ENCODE measurements at regions not wholly inside any gene's neighbourhood (a gene's known extent, or its start where the extent isn't known, plus 50 kb on each side); places are given as distances from the start of the nearest gene placed in this dataset.
"Not testable (repeated sequence)": the region's sequence is repeated elsewhere in the genome, so short reads cannot be mapped to it uniquely, and the experiment has no call there.

- DNase-seq, result no peak
Measured at GRCh38 chr7:20521243-20521642, 94.2 kb upstream of the ABCB5 start.

DNA sequence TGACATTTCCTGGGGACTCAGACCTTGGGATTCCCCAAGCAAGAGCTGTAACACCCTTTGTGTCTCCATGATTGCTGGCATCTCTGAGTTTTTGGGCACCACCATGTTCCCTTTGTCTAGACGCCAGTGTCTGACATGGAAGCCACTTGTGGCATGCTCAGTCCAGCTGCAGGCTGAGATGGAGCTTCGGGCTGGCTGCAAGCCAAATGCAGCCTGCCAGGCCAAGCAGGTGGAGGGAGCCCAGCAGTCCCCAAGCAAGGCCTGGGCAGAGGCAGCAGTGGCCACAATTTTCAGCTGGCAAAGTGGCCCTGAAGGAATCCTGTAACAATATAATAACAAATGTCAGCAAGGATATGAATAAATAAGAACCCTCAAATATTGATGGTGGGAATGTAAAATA, 86.2 kb upstream of the ABCB5 start:
- no peak for DNase-seq

DNA sequence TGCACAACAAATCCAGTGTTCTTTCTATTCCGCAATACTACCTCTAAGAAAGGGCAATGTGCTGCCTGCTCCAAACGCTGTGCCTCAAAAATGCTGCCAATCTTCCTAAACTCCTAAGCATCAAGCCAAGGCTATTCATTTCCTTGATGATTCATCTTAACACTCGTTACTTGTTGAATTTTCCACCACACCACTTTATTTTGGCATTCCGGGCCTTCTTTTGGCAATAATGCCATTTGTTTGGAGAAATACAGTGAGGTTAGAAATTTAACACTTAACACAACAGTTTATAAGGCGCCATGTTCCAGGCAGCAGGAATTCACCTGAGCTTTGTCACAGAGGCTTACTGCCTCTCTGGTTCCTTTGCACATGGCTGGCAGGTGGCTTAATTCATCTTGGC, 82.6 kb upstream of the ABCB5 start:
- no peak for DNase-seq

- no peak for DNase-seq
Measured at GRCh38 chr7:20534543-20534942, 80.9 kb upstream of the ABCB5 start.

DNA sequence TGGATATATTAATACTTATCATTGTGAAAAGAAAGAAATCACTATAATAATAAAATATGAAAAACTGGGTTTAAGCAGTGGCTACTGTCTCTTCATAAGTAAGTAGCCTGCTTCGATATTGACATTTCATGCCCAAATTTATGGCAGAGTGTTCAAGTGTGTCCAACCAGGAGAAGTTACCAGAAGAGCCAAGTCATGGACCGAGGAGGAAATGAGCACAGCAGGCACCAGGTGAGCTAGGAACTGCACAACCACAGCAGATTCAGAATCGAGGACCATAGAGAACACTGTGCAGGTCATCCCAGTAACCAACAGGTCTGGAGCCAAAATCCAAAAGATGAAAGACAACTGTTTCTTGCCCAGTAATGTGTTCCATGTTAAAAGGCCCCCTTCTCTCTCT, 79.9 kb upstream of the ABCB5 start:
- DNase-seq, result no peak

DNA sequence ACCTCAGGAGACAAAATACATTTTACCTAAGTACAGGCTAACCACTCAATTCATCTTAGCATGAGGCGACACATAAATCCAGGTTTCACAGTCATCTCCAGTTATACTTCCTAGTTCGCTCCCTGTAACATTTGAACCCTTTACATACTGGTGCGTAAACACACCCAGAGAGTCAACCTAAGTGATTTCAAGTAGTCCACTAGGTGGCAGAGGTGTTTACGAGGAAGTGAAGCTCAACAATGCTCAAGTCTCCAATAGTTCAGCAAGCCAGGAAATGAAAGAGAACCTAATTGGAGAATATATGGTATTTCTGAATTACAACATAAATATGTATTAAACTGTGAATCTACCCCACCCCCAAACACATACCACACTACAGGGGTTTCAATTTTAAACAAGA, 76.3 kb upstream of the ABCB5 start:
- peak in 1 of 2 experiments; percentile 11 for DNase-seq

- peak in 1 of 2 experiments; percentile 1 for DNase-seq
Measured at GRCh38 chr7:20541608-20542349, 73.7 kb upstream of the ABCB5 start.

DNA sequence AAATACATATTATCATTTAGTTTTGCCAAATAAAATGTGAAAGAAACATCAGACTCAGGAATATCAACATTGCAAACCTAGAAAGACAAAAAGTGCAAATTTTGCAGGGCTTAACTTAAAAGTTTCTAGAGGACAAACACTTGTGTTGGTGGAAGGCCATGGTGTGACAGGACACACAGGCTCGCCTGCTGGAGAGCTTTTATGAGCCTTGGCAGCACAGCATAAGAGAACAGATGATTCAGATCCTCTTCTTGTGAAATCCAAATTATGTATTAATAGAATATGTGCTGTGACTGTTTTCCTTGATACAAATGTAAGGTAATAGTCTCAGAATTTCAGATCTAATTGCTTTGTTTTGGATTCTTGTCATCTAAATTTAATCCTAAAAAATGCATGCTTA, 72.9 kb upstream of the ABCB5 start:
- DNase-seq, result no peak

DNA sequence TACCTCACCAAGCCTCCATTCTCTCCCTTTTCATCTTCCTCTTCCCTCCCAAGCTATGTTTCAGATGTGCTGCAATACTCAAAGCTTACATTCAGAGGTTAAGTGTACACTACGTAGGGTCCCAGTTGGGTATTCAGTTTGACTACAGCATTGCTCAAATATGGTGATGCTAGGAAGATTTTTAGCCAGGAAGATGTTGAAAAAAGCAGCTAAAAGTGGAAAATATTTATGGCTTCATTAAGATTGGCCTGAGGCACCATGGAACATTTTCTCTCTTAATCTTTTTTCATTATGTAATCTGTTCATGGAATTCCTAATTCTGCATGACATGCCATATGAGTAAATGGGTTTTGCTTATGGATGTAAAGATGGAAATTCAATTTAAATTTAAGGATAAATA, 72.0 kb upstream of the ABCB5 start:
- DNase-seq, result no peak

- DNase-seq, result no peak
Measured at GRCh38 chr7:20545016-20545415, 70.5 kb upstream of the ABCB5 start.

DNA sequence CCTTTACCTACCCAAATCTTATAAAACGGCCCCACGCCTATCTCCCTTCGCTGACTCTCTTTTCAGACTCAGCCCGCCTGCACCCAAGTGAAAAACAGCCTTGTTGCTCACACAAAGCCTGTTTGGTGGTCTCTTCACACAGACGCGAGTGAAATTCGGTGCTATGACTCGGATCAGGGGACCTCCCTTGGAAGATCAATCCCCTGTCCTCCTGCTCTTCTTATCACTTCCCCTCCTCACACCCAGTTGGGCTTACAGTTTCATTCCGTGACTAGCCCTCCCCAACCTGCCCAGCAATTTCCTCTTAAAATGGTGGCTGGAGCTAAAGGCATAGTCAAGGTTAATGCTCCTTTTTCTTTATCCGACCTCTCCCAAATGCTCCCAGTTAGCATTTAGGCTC, 68.5 kb upstream of the ABCB5 start:
- not testable (repeated sequence) for DNase-seq

- DNase-seq, result no peak
Measured at GRCh38 chr7:20554072-20554471, 61.4 kb upstream of the ABCB5 start.

GRCh38 chr7:20556091-20556490, 59.4 kb upstream of the ABCB5 start:
- DNase-seq, result no peak

DNA sequence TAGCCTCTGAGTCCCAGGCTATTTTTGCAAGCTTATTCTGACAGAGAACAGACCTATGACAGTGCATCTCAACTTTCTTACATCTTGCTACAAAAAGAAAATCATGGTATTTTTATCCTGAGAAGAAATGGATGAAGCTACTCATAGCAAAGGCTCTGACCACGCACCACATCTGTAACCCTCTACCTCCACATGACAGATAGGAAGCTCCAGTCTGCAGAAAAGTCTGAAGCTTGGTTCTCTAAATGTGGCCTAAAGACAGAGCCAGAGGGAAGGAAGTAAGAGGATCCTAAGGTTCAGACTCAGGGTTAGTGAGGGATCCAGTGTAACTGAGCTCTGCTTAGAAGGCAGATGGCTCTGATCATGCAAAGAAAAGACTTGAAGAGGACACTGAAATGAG, 58.4 kb upstream of the ABCB5 start:
- DNase-seq, result peak in 1 of 2 experiments; percentile 34

- no peak for DNase-seq
Measured at GRCh38 chr7:20558963-20559716, 56.3 kb upstream of the ABCB5 start.

DNA sequence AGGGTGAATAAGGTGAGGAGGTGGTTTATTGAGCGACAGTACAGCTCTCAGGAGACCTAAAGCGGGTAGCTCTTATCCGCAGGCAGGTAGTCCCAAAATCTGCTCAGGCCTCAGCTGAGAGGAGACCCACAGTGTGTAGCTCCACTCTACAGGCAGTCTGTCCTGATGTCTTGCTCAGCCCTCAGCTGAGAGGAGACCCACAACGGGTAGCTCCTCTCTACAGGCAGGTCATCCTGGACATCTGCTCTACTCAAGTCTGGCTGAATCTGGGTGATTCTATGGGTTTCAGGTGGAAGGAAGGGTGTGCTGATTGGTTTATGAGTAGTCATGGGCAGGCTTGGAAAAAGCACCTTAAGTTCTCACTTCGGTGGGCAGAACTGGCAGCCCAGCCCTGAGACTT, 55.6 kb upstream of the ABCB5 start:
- no peak for DNase-seq

DNA sequence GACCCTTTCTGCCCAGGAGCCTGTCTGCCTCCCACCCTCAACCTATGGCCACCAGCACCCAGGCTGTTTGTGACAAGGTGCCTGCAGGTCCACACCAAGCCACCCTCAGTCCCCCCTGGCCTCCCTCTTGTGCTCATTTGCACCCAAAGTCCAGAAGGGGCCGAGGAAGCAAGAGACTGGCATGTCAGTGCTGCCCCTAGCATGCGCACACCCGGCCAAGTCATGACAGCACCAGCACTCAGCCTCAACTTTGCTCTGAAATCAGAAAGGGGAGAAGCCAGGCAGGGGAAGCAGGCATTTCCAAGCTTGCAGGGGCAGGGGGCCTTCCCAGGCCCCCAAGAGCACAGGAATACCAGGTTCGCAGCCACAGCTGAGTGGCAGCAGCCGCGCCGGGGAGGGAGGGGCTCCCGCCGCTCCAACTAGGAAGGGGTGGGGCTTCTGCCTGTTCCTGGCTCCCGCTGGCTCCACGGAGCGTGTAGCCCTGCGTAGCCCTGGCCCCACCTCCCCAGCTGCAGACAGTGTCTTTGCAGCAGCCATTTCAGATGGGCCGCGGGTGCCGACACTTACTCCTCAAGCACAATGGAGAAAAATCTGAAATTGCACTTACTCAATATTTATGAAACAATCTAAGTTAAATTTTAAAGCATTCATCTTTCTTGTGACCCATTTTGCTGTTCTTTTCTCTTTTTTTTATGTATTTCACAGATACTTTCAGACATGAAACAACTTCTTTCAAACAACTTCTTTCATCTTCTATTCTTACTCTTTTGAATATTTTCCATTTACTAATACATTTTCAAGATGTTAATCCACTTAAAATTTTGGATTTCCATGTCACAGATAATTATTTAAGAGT, 54.9 kb upstream of the ABCB5 start:
- DNase-seq, result no peak

DNA sequence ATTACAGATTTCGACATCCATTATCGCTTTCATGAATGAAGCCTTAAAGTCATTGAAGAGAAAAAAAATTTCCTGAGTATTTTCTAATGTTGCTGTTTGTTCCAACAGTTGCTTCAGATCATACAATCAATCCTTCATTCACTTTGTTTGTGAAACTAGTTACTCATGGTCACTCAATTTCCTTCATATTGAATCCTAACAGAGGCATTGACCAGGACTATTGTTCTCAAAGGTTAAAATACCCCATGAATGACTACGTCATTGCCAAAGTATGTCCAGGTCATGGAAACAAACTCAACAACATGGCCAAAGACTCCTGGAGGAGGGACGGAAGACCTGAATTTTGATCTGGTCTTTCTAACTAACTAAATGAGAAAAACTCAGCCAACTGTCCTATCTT, 54.0 kb upstream of the ABCB5 start:
- no peak for DNase-seq

- DNase-seq, result no peak
Measured at GRCh38 chr7:20561908-20562307, 53.6 kb upstream of the ABCB5 start.

DNA sequence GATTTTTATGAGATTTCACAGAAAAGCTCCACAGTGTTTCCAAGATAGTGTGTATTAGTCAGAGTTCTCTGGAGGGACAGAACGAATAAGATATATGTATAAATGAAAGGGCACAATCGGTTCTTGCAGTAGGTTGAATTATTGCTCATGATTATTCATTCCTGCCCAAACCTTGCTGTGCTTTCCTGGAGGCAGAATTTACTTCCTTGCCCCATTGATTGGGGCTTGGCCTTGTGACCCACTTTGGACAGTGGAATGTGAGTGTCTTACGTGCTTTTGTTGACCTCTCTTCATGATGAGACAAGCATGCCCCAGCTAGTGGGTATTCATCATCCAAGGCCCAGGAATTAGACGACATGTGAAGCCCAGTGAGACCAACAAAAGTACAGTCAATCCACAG, 53.0 kb upstream of the ABCB5 start:
- no peak for DNase-seq

Data from Kasumi-1 (cell line).